OCI-LY1 (cell line): ENCODE measurements at regions not wholly inside any gene's neighbourhood (a gene's known extent, or its start where the extent isn't known, plus 50 kb on each side); places are given as distances from the start of the nearest gene placed in this dataset.

Source experiments
- EZH2 ChIP-seq: fragments of 200-600 bp; sonication (generic), shearing (Covaris generic); IDR thresholded peaks from 2 replicates; pipeline ENCODE4 v1.8.0; 2017; ENCODE audit warnings: borderline replicate concordance, mixed run types, mild to moderate bottlenecking, antibody characterized with exemption, low read length, moderate library complexity, mixed read lengths
- TF ChIP-seq, protein P1 (sequence below): fragments of 200-600 bp; sonication (generic), shearing (Covaris generic); IDR thresholded peaks from 2 replicates; pipeline ENCODE4 v1.5.1; 2017; ENCODE audit warnings: mild to moderate bottlenecking, antibody characterized with exemption, low read length, moderate library complexity, mixed read lengths

DNA sequence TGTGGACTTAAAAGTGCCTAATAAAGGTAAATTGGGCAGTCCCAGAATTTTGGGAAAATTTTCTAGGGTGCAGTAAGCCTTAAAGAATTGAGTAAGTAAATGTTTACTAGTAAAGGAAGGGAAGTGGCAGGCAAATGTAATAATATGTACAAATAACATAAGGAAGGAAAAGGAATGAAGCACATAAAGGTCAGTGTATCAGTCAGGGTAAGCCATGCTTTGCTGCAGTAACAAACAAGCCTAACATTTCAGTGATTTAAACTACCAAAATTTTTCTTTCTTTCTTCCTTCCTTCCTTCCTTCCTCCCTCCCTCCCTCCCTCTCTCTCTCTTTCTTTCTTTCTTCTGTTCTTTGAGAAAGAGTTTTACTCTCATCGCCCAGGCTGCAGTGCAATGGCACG lies 117.5 kb downstream of the HAO1 start:
- TF ChIP-seq, protein P1, sequence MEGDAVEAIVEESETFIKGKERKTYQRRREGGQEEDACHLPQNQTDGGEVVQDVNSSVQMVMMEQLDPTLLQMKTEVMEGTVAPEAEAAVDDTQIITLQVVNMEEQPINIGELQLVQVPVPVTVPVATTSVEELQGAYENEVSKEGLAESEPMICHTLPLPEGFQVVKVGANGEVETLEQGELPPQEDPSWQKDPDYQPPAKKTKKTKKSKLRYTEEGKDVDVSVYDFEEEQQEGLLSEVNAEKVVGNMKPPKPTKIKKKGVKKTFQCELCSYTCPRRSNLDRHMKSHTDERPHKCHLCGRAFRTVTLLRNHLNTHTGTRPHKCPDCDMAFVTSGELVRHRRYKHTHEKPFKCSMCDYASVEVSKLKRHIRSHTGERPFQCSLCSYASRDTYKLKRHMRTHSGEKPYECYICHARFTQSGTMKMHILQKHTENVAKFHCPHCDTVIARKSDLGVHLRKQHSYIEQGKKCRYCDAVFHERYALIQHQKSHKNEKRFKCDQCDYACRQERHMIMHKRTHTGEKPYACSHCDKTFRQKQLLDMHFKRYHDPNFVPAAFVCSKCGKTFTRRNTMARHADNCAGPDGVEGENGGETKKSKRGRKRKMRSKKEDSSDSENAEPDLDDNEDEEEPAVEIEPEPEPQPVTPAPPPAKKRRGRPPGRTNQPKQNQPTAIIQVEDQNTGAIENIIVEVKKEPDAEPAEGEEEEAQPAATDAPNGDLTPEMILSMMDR: no peak
- TF ChIP-seq EZH2: no peak
